GM12878 (cell line): ENCODE measurements at regions not wholly inside any gene's neighbourhood (a gene's known extent, or its start where the extent isn't known, plus 50 kb on each side); places are given as distances from the start of the nearest gene placed in this dataset.

Source experiments
- HDAC6 ChIP-seq: fragments of 200-600 bp; sonication (generic); IDR thresholded peaks from one replicate; pipeline ENCODE4 v1.8.0; 2017; ENCODE audit warnings: antibody characterized with exemption; ENCODE audit not compliant: unreplicated experiment
- MXI1 ChIP-seq: fragments of 150-350 bp; IDR thresholded peaks from 2 replicates; pipeline ENCODE4 v1.6.1; 2011; ENCODE audit warnings: low read depth, mild to moderate bottlenecking, inconsistent platforms, low read length, improper control_type of control experiment
- RFX5 ChIP-seq: IDR thresholded peaks from 2 replicates; pipeline ENCODE4 v1.6.1; 2011; ENCODE audit warnings: low read depth, low read length, improper control_type of control experiment
- TBL1XR1 ChIP-seq: IDR thresholded peaks from 2 replicates; pipeline ENCODE4 v1.6.1; 2012; ENCODE audit warnings: low read depth, low read length, improper control_type of control experiment
- TF ChIP-seq, protein P1 (sequence below), 3 experiments: IDR thresholded peaks in 2 of 3; conservative IDR thresholded peaks in 1 of 3; 2 replicates each; pipeline ENCODE4 v1.5.1; 2011; ENCODE audit warnings: low read depth in 3 of 3, low read length in 3 of 3, mild to moderate bottlenecking in 3 of 3, control low read depth in 2 of 3, moderate library complexity in 2 of 3, inconsistent platforms in 1 of 3, mixed read lengths in 1 of 3; ENCODE audit not compliant: control insufficient read depth in 2 of 3, insufficient read depth in 1 of 3; ENCODE audit errors: extremely low read depth in 1 of 3
- TF ChIP-seq, protein P2 (sequence below): IDR thresholded peaks from 2 replicates; pipeline ENCODE4 v1.6.1; 2012; ENCODE audit warnings: low read depth, low read length, improper control_type of control experiment

DNA sequence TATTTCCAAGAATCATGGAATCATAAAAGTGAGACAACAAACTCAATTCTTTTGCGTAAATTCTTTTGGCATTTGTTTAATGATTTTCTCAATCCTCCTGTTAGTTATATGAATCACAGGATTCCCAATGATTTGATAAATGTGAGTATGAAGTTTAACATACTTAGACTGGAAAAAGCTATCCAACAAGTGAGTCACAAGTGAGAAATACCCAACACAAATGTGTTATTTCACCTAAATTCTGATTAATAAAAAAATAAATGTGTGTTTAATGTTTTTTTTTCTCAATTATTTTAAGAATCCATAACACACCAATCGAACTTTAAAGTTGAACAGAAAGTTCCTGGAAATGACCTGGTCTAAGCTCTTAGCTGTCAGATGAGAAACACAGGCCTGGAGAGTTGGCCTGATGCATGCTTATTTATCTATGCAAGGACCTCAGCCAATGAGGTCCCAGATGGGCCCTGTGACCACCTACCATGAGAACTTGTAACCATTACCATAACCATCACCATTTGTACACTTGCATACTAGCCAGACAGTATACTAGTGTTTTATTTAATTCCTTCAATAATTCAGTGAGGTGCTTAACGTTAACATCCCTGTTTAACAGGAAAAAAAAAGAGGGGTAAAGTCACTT, 386.7 kb downstream of the SPRY1 start:
- TF ChIP-seq, protein P1, sequence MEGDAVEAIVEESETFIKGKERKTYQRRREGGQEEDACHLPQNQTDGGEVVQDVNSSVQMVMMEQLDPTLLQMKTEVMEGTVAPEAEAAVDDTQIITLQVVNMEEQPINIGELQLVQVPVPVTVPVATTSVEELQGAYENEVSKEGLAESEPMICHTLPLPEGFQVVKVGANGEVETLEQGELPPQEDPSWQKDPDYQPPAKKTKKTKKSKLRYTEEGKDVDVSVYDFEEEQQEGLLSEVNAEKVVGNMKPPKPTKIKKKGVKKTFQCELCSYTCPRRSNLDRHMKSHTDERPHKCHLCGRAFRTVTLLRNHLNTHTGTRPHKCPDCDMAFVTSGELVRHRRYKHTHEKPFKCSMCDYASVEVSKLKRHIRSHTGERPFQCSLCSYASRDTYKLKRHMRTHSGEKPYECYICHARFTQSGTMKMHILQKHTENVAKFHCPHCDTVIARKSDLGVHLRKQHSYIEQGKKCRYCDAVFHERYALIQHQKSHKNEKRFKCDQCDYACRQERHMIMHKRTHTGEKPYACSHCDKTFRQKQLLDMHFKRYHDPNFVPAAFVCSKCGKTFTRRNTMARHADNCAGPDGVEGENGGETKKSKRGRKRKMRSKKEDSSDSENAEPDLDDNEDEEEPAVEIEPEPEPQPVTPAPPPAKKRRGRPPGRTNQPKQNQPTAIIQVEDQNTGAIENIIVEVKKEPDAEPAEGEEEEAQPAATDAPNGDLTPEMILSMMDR (IDR thresholded peaks at IDR 0.05 in 2 of 3, conservative IDR thresholded peaks at IDR 0.05 in 1 of 3; ENCODE audit: control insufficient read depth in 2 of 3, extremely low read depth in 1 of 3, insufficient read depth in 1 of 3, low read depth in 3 of 3, low read length in 3 of 3), result no peak
- no peak for TF ChIP-seq RFX5
- no peak for TF ChIP-seq TBL1XR1
- TF ChIP-seq, protein P2, sequence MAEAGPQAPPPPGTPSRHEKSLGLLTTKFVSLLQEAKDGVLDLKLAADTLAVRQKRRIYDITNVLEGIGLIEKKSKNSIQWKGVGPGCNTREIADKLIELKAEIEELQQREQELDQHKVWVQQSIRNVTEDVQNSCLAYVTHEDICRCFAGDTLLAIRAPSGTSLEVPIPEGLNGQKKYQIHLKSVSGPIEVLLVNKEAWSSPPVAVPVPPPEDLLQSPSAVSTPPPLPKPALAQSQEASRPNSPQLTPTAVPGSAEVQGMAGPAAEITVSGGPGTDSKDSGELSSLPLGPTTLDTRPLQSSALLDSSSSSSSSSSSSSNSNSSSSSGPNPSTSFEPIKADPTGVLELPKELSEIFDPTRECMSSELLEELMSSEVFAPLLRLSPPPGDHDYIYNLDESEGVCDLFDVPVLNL, result no peak
- no peak for TF ChIP-seq HDAC6
- TF ChIP-seq MXI1, result no peak
